UCSD-AML1 (cell line): ENCODE measurements at regions not wholly inside any gene's neighbourhood (a gene's known extent, or its start where the extent isn't known, plus 50 kb on each side); places are given as distances from the start of the nearest gene placed in this dataset.

ENCODE experiments used
- DNase-seq: peaks from one replicate; lab custom pipeline; 2025; ENCODE audit not compliant: unreplicated experiment; lab: John Stamatoyannopoulos, UW

- DNase-seq: no peak
Measured at GRCh38 chr21:24935991-24936390, 671.3 kb downstream of the MRPL39 start.

GRCh38 chr21:24910591-24910990 lies 696.7 kb downstream of the MRPL39 start:
- no peak for DNase-seq

- no peak for DNase-seq
Measured at GRCh38 chr21:24903994-24904635, 703.2 kb downstream of the MRPL39 start.

- no peak for DNase-seq
Measured at GRCh38 chr21:24899138-24899537, 708.1 kb downstream of the MRPL39 start.

GRCh38 chr21:24897883-24898282 lies 709.4 kb downstream of the MRPL39 start:
- DNase-seq: no peak

- DNase-seq: no peak
Measured at GRCh38 chr21:24896735-24897124, 710.6 kb downstream of the MRPL39 start.

GRCh38 chr21:24895885-24896734 lies 711.2 kb downstream of the MRPL39 start:
- peak; percentile 6 for DNase-seq

GRCh38 chr21:24894324-24894723 lies 713.0 kb downstream of the MRPL39 start:
- DNase-seq: no peak

GRCh38 chr21:24890021-24890420 lies 717.3 kb downstream of the MRPL39 start:
- no peak for DNase-seq

GRCh38 chr21:24881506-24881905 lies 725.8 kb downstream of the MRPL39 start:
- DNase-seq: no peak

GRCh38 chr21:24870633-24871032 lies 736.6 kb downstream of the MRPL39 start:
- no peak for DNase-seq

GRCh38 chr21:24869862-24870261 lies 737.4 kb downstream of the MRPL39 start:
- no peak for DNase-seq

GRCh38 chr21:24868117-24868516 lies 739.2 kb downstream of the MRPL39 start:
- DNase-seq: no peak

- DNase-seq: no peak
Measured at GRCh38 chr21:24861471-24861870, 745.8 kb downstream of the MRPL39 start.

- no peak for DNase-seq
Measured at GRCh38 chr21:24856326-24856725, 751.0 kb downstream of the MRPL39 start.

- no peak for DNase-seq
Measured at GRCh38 chr21:24852610-24853195, 754.6 kb downstream of the MRPL39 start.

- DNase-seq: no peak
Measured at GRCh38 chr21:24850121-24850520, 757.2 kb downstream of the MRPL39 start.

- no peak for DNase-seq
Measured at GRCh38 chr21:24844671-24845070, 762.6 kb downstream of the MRPL39 start.

GRCh38 chr21:24840287-24840686 lies 767.0 kb downstream of the MRPL39 start:
- no peak for DNase-seq

GRCh38 chr21:24832961-24833360 lies 774.3 kb downstream of the MRPL39 start:
- DNase-seq: no peak

GRCh38 chr21:24829397-24829796 lies 777.9 kb downstream of the MRPL39 start:
- DNase-seq: no peak

GRCh38 chr21:24826822-24827221 lies 780.5 kb downstream of the MRPL39 start:
- DNase-seq: no peak
